Mesothelial cell of epicardium (in vitro differentiated cells): ENCODE measurements at regions not wholly inside any gene's neighbourhood (a gene's known extent, or its start where the extent isn't known, plus 50 kb on each side); places are given as distances from the start of the nearest gene placed in this dataset.

Source experiments
- DNase-seq, 2 experiments: peaks; one replicate each; pipeline ENCODE4 v3.0.0; 2021; ENCODE audit warnings: low spot score in 2 of 2; ENCODE audit not compliant: unreplicated experiment in 2 of 2
- H3K27ac Mint-ChIP-seq: 2 replicates; pipeline ENCODE4 v1.8.0; 2021; ENCODE audit warnings: mixed read lengths
- H3K27me3 Mint-ChIP-seq: 2 replicates; pipeline ENCODE4 v1.8.0; 2021; ENCODE audit warnings: low read depth, mixed read lengths
- H3K36me3 Mint-ChIP-seq: 2 replicates; pipeline ENCODE4 v1.8.0; 2021; ENCODE audit warnings: mixed read lengths
- H3K4me1 Mint-ChIP-seq: 2 replicates; pipeline ENCODE4 v1.8.0; 2021; ENCODE audit warnings: mixed read lengths
- H3K4me3 Mint-ChIP-seq: 2 replicates; pipeline ENCODE4 v1.8.0; 2021; ENCODE audit warnings: mild to moderate bottlenecking, moderate library complexity, mixed read lengths
- H3K9me3 Mint-ChIP-seq: 2 replicates; pipeline ENCODE4 v1.8.0; 2021; ENCODE audit warnings: mixed read lengths
- CTCF ChIP-seq: fragments of 200-600 bp; sonication (generic); IDR thresholded peaks from one replicate; pipeline ENCODE4 v1.5.0; 2021; ENCODE audit warnings: antibody characterized with exemption; ENCODE audit not compliant: unreplicated experiment

GRCh38 chr5:93267276-93267675 lies 313.7 kb downstream of the NR2F1-AS1 start:
- Mint-ChIP-seq H3K4me3 (no peak overlapping the region), H3K27me3 (no peaks in the 10 kb centered on the region), H3K27ac (no peak overlapping the region), H3K4me1 (no peaks in the 10 kb centered on the region), H3K36me3 (no peaks in the 10 kb centered on the region), H3K9me3 (no peaks in the 10 kb centered on the region)
- no peak for DNase-seq
- no peak for TF ChIP-seq CTCF

- Mint-ChIP-seq H3K36me3 (no peaks in the 10 kb centered on the region), H3K9me3 (no peaks in the 10 kb centered on the region), H3K27me3 (no peaks in the 10 kb centered on the region), H3K27ac (no peak overlapping the region), H3K4me1 (peaks cover 6% of the 10 kb centered on the region), H3K4me3 (no peak overlapping the region)
- DNase-seq, result no peak
- no peak for TF ChIP-seq CTCF
These were observed 323.4 kb downstream of the NR2F1-AS1 start for GRCh38 chr5:93257616-93258015.

DNA sequence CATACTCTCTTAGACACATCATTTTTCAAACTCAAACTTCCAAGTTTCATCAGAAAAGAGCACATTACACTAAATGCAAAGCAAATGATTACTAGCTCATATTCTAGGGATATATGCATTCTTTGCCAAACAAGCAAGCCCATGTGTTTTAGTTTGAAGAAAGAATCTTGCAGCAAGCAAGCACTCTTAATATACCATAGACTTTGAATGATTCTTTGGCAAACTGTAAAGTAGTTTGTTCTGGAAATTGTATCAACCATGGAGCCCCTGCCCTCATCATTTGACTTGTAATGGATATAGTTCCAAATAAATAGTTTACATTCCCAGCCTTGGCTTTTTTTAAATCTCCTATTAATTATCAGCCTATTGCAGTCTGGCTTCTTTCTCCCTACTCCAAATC lies 325.2 kb downstream of the NR2F1-AS1 start:
- H3K9me3 Mint-ChIP-seq, result no peaks in the 10 kb centered on the region
- H3K36me3 Mint-ChIP-seq, result no peaks in the 10 kb centered on the region
- no peak for TF ChIP-seq CTCF
- no peak for DNase-seq
- H3K4me1 Mint-ChIP-seq, result peaks cover 6% of the 10 kb centered on the region
- H3K27me3 Mint-ChIP-seq, result no peaks in the 10 kb centered on the region
- no peak overlapping the region for H3K4me3 Mint-ChIP-seq
- H3K27ac Mint-ChIP-seq, result no peak overlapping the region

DNA sequence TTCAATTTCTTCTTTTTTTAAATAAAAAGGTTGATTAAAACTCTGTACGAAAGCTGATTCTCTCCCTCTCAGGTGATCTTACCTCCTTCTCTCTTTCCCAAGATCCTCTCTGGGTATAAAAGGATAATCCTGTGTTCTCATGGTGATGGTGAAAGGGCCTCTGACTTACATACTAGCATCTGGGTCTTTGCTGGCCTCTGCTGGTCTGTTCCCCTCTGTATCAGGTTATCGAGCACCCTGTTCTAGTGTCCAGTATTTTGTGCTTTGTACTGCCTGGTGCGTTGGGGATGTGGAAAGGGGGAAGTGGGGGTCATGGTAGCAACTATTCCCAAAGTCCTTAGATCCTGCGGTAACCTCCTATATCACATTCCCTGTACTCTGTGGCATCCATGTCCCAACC lies 328.9 kb downstream of the NR2F1-AS1 start:
- Mint-ChIP-seq H3K27me3 (no peaks in the 10 kb centered on the region), H3K27ac (no peak overlapping the region), H3K4me1 (peaks cover 27% of the 10 kb centered on the region), H3K4me3 (no peak overlapping the region), H3K9me3 (no peaks in the 10 kb centered on the region), H3K36me3 (no peaks in the 10 kb centered on the region)
- DNase-seq, result no peak
- TF ChIP-seq CTCF, result no peak

- Mint-ChIP-seq H3K36me3 (no peaks in the 10 kb centered on the region), H3K9me3 (no peaks in the 10 kb centered on the region), H3K4me3 (no peak overlapping the region), H3K4me1 (peaks cover 31% of the 10 kb centered on the region), H3K27me3 (no peaks in the 10 kb centered on the region), H3K27ac (no peak overlapping the region)
- no peak for TF ChIP-seq CTCF
- DNase-seq, result no peak
These were observed 329.7 kb downstream of the NR2F1-AS1 start for GRCh38 chr5:93251347-93251746.

GRCh38 chr5:93250424-93250823 lies 330.6 kb downstream of the NR2F1-AS1 start:
- Mint-ChIP-seq H3K27ac (peak overlapping the region; percentile 76), H3K4me3 (no peak overlapping the region), H3K9me3 (no peaks in the 10 kb centered on the region), H3K27me3 (no peaks in the 10 kb centered on the region), H3K36me3 (no peaks in the 10 kb centered on the region), H3K4me1 (peaks cover 37% of the 10 kb centered on the region)
- DNase-seq, result no peak
- no peak for TF ChIP-seq CTCF
